K562 (cell line): ENCODE measurements at regions not wholly inside any gene's neighbourhood (a gene's known extent, or its start where the extent isn't known, plus 50 kb on each side); places are given as distances from the start of the nearest gene placed in this dataset.

Experiments
- ELF2 ChIP-seq: fragments of 250-450 bp; sonication (Bioruptor Pico); IDR thresholded peaks from 2 replicates; pipeline ENCODE4 v1.5.0; 2021; ENCODE audit warnings: mild to moderate bottlenecking
- GATA2 ChIP-seq: sonication (generic); formaldehyde crosslinking; IDR thresholded peaks from 2 replicates; pipeline ENCODE4 v1.4.0; 2020; ENCODE audit warnings: mild to moderate bottlenecking, missing genetic modification reagents
- SRF ChIP-seq, 2 experiments: fragments of 250-450, 450-650 bp in 1 of 2; sonication (Bioruptor Pico) in 1 of 2; sonication (generic) in 1 of 2; formaldehyde crosslinking; IDR thresholded peaks; 2 replicates each; pipeline versions ENCODE4 v1.5.0 to v1.5.1; 2020 to 2022; ENCODE audit warnings: mild to moderate bottlenecking in 1 of 2, missing genetic modification reagents in 1 of 2
- ZNF282 ChIP-seq: sonication (generic); formaldehyde crosslinking; IDR thresholded peaks from 2 replicates; pipeline ENCODE4 v1.8.1; 2023; ENCODE audit warnings: missing genetic modification reagents
- TF ChIP-seq, protein P1 (sequence below): sonication (generic); formaldehyde crosslinking; IDR thresholded peaks from 2 replicates; pipeline ENCODE4 v1.8.0; 2023; ENCODE audit warnings: mild to moderate bottlenecking, missing genetic modification reagents
- TF ChIP-seq, protein P2 (sequence below): sonication (generic); formaldehyde crosslinking; IDR thresholded peaks from 2 replicates; pipeline ENCODE4 v1.8.0; 2022; ENCODE audit warnings: mild to moderate bottlenecking, missing genetic modification reagents
- TF ChIP-seq, protein P3 (sequence below): fragments of 250-450 bp; sonication (Bioruptor Pico); IDR thresholded peaks from 2 replicates; pipeline ENCODE4 v1.4.0; 2020

DNA sequence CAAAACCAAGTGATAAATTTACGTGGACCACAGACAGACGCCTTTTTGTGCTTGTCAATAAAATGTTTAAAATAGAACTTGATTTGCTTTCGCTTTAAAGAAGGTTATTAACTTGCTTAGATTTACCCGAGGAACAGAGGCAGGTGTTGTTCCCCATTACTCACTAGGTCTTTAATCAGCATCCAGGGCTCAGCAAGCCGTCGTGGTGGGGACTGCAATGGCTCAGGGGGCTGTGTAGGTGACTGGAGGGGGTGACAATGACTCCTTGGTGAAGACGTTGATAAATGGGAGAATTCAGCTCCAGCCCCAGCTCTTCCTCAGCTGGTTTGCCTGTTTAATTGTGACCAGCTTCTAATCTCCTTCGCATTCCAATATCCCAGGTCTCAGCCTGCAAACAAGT lies 231.4 kb downstream of the TMEM114 start:
- TF ChIP-seq SRF (CRISPR knock-in tag; IDR thresholded peaks at IDR 0.05) (no peak), GATA2 (no peak), ZNF282 (CRISPR knock-in tag) (no peak), ELF2 (CRISPR knock-in tag) (no peak)
- TF ChIP-seq, protein P1, sequence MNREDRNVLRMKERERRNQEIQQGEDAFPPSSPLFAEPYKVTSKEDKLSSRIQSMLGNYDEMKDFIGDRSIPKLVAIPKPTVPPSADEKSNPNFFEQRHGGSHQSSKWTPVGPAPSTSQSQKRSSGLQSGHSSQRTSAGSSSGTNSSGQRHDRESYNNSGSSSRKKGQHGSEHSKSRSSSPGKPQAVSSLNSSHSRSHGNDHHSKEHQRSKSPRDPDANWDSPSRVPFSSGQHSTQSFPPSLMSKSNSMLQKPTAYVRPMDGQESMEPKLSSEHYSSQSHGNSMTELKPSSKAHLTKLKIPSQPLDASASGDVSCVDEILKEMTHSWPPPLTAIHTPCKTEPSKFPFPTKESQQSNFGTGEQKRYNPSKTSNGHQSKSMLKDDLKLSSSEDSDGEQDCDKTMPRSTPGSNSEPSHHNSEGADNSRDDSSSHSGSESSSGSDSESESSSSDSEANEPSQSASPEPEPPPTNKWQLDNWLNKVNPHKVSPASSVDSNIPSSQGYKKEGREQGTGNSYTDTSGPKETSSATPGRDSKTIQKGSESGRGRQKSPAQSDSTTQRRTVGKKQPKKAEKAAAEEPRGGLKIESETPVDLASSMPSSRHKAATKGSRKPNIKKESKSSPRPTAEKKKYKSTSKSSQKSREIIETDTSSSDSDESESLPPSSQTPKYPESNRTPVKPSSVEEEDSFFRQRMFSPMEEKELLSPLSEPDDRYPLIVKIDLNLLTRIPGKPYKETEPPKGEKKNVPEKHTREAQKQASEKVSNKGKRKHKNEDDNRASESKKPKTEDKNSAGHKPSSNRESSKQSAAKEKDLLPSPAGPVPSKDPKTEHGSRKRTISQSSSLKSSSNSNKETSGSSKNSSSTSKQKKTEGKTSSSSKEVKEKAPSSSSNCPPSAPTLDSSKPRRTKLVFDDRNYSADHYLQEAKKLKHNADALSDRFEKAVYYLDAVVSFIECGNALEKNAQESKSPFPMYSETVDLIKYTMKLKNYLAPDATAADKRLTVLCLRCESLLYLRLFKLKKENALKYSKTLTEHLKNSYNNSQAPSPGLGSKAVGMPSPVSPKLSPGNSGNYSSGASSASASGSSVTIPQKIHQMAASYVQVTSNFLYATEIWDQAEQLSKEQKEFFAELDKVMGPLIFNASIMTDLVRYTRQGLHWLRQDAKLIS (CRISPR knock-in tag) = no peak
- TF ChIP-seq, protein P2, sequence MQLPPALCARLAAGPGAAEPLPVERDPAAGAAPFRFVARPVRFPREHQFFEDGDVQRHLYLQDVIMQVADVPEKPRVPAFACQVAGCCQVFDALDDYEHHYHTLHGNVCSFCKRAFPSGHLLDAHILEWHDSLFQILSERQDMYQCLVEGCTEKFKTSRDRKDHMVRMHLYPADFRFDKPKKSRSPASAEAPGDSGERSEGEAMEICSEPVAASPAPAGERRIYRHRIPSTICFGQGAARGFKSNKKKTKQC (CRISPR knock-in tag) = no peak
- TF ChIP-seq, protein P3, sequence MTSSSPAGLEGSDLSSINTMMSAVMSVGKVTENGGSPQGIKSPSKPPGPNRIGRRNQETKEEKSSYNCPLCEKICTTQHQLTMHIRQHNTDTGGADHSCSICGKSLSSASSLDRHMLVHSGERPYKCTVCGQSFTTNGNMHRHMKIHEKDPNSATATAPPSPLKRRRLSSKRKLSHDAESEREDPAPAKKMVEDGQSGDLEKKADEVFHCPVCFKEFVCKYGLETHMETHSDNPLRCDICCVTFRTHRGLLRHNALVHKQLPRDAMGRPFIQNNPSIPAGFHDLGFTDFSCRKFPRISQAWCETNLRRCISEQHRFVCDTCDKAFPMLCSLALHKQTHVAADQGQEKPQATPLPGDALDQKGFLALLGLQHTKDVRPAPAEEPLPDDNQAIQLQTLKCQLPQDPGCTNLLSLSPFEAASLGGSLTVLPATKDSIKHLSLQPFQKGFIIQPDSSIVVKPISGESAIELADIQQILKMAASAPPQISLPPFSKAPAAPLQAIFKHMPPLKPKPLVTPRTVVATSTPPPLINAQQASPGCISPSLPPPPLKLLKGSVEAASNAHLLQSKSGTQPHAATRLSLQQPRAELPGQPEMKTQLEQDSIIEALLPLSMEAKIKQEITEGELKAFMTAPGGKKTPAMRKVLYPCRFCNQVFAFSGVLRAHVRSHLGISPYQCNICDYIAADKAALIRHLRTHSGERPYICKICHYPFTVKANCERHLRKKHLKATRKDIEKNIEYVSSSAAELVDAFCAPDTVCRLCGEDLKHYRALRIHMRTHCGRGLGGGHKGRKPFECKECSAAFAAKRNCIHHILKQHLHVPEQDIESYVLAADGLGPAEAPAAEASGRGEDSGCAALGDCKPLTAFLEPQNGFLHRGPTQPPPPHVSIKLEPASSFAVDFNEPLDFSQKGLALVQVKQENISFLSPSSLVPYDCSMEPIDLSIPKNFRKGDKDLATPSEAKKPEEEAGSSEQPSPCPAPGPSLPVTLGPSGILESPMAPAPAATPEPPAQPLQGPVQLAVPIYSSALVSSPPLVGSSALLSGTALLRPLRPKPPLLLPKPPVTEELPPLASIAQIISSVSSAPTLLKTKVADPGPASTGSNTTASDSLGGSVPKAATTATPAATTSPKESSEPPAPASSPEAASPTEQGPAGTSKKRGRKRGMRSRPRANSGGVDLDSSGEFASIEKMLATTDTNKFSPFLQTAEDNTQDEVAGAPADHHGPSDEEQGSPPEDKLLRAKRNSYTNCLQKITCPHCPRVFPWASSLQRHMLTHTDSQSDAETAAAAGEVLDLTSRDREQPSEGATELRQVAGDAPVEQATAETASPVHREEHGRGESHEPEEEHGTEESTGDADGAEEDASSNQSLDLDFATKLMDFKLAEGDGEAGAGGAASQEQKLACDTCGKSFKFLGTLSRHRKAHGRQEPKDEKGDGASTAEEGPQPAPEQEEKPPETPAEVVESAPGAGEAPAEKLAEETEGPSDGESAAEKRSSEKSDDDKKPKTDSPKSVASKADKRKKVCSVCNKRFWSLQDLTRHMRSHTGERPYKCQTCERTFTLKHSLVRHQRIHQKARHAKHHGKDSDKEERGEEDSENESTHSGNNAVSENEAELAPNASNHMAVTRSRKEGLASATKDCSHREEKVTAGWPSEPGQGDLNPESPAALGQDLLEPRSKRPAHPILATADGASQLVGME (CRISPR knock-in tag) = no peak
